K562 (cell line): ENCODE measurements at regions not wholly inside any gene's neighbourhood (a gene's known extent, or its start where the extent isn't known, plus 50 kb on each side); places are given as distances from the start of the nearest gene placed in this dataset.

ENCODE experiments used
- ATF2 ChIP-seq: sonication (generic); formaldehyde crosslinking; IDR thresholded peaks from 2 replicates; pipeline ENCODE4 v1.8.1; 2022; ENCODE audit warnings: missing genetic modification reagents
- BACH1 ChIP-seq: fragments of 200-800 bp; sonication (Bioruptor generic); IDR thresholded peaks from 2 replicates; pipeline ENCODE4 v1.6.1; 2016; ENCODE audit warnings: missing genetic modification characterization, missing compliant biosample characterization
- BCLAF1 ChIP-seq, 2 experiments: fragments of 450-650 bp in 1 of 2; IDR thresholded peaks; 2 replicates each; pipeline ENCODE4 v1.6.1; 2011 to 2017; ENCODE audit warnings: low read depth in 2 of 2, antibody characterized with exemption in 1 of 2, borderline replicate concordance in 1 of 2, low read length in 1 of 2, mild to moderate bottlenecking in 1 of 2, mixed read lengths in 1 of 2; ENCODE audit not compliant: control insufficient read depth in 1 of 2
- CAMTA2 ChIP-seq: fragments of 250-450 bp; sonication (Bioruptor Pico); conservative IDR thresholded peaks from 2 replicates; pipeline ENCODE4 v1.5.1; 2022
- CEBPG ChIP-seq, 3 experiments: fragments of 200-800 bp in 1 of 3; sonication (Bioruptor generic) in 1 of 3; sonication (generic) in 1 of 3; formaldehyde crosslinking in 1 of 3; IDR thresholded peaks in 2 of 3; conservative IDR thresholded peaks in 1 of 3; 2 replicates each; pipeline versions ENCODE4 v1.6.1 to v1.8.0; 2016 to 2022; ENCODE audit warnings: missing compliant biosample characterization in 2 of 3, missing genetic modification characterization in 2 of 3, mild to moderate bottlenecking in 1 of 3, missing genetic modification reagents in 1 of 3
- CREB1 ChIP-seq, 2 experiments: sonication (generic) in 1 of 2; formaldehyde crosslinking in 1 of 2; IDR thresholded peaks; 2 replicates each; pipeline versions ENCODE4 v1.6.1 to v1.8.0; 2012 to 2022; ENCODE audit warnings: inconsistent platforms in 1 of 2, mild to moderate bottlenecking in 1 of 2, missing genetic modification reagents in 1 of 2, moderate library complexity in 1 of 2
- CXXC5 ChIP-seq: fragments of 250-450 bp; sonication (Bioruptor Pico); IDR thresholded peaks from 2 replicates; pipeline ENCODE4 v1.8.0; 2022; ENCODE audit warnings: inconsistent platforms, mild to moderate bottlenecking, moderate library complexity
- ELK1 ChIP-seq: sonication (generic); formaldehyde crosslinking; IDR thresholded peaks from 2 replicates; pipeline ENCODE4 v1.8.1; 2022; ENCODE audit warnings: missing genetic modification reagents
- ERF ChIP-seq: fragments of 450-650 bp; formaldehyde crosslinking; IDR thresholded peaks from 2 replicates; pipeline ENCODE4 v1.4.0; 2020; ENCODE audit warnings: mild to moderate bottlenecking, mixed read lengths
- ETS1 ChIP-seq: conservative IDR thresholded peaks from 2 replicates; pipeline ENCODE4 v1.6.1; 2011; ENCODE audit warnings: low read depth, mild to moderate bottlenecking, low read length; ENCODE audit not compliant: control insufficient read depth
- ETV1 ChIP-seq: fragments of 450-650 bp; conservative IDR thresholded peaks from 2 replicates; pipeline ENCODE4 v1.6.1; 2016; ENCODE audit warnings: missing genetic modification characterization, control low read depth, low read depth, missing compliant biosample characterization
- HDAC3 ChIP-seq: fragments of 450-650 bp; IDR thresholded peaks from 2 replicates; pipeline ENCODE4 v1.6.1; 2018; ENCODE audit warnings: borderline replicate concordance, mild to moderate bottlenecking, moderate library complexity; ENCODE audit not compliant: partially characterized antibody
- HNRNPLL ChIP-seq: fragments of 200-400 bp; formaldehyde crosslinking; IDR thresholded peaks from 2 replicates; pipeline ENCODE4 v1.6.1; 2017; ENCODE audit warnings: low read length, low read depth, mild to moderate bottlenecking; ENCODE audit not compliant: poor library complexity, severe bottlenecking
- RAD21 ChIP-seq, 2 experiments: fragments of 250-450 bp in 1 of 2; fragments of 450-650 bp in 1 of 2; sonication (Bioruptor Pico) in 1 of 2; formaldehyde crosslinking in 1 of 2; IDR thresholded peaks in 1 of 2; conservative IDR thresholded peaks in 1 of 2; 2 replicates each; pipeline versions ENCODE4 v1.4.0 to v1.8.0; 2020 to 2022; ENCODE audit warnings: mild to moderate bottlenecking in 2 of 2, moderate library complexity in 1 of 2
- RNF2 ChIP-seq: sonication (generic); IDR thresholded peaks from 2 replicates; pipeline ENCODE4 v1.6.1; 2016
- SMAD4 ChIP-seq: fragments of 250-450 bp; sonication (Bioruptor Pico); conservative IDR thresholded peaks from 2 replicates; pipeline ENCODE4 v1.8.0; 2021; ENCODE audit warnings: inconsistent platforms, mild to moderate bottlenecking, moderate library complexity
- SPI1 ChIP-seq: IDR thresholded peaks from 2 replicates; pipeline ENCODE4 v1.6.1; 2011; ENCODE audit warnings: low read depth, low read length, control low read depth, borderline replicate concordance
- ZKSCAN1 ChIP-seq: fragments of 150-350 bp; IDR thresholded peaks from 2 replicates; pipeline ENCODE4 v1.6.1; 2016; ENCODE audit warnings: low read depth, low read length

- no peak for TF ChIP-seq HDAC3
- TF ChIP-seq SMAD4 (CRISPR knock-in tag), result peak; percentile 70; the same call in 1 of the 2 replicates
- no peak for TF ChIP-seq BCLAF1 (IDR thresholded peaks at IDR 0.05; ENCODE audit: borderline replicate concordance in 1 of 2, control insufficient read depth in 1 of 2, low read depth in 2 of 2, low read length in 1 of 2)
- TF ChIP-seq RAD21 (CRISPR knock-in tag; conservative IDR thresholded peaks at IDR 0.05 in 1 of 2, IDR thresholded peaks at IDR 0.05 in 1 of 2), result 0 out of 4 replicates have a peak, but pooled peaks of 1 of the 2 experiments have one; percentile 1
- TF ChIP-seq ETS1, result no peak
- 0 out of 2 replicates have a peak, but pooled peaks have one; percentile 31 for TF ChIP-seq SPI1
- TF ChIP-seq ERF (CRISPR knock-in tag), result no peak
- TF ChIP-seq CAMTA2 (CRISPR knock-in tag), result no peak
- no peak for TF ChIP-seq HNRNPLL
- TF ChIP-seq BACH1 (tag), result peak; percentile 81
- no peak for TF ChIP-seq ELK1 (CRISPR knock-in tag)
- no peak for TF ChIP-seq CREB1 (IDR thresholded peaks at IDR 0.05)
- no peak for TF ChIP-seq CREB1 (CRISPR knock-in tag; IDR thresholded peaks at IDR 0.05)
- TF ChIP-seq RNF2, result peak; percentile 70; the same call in 1 of the 2 replicates
- TF ChIP-seq CEBPG (CRISPR knock-in tag; IDR thresholded peaks at IDR 0.05), result peak; percentile 84
- peak; percentile 69 to 83 for TF ChIP-seq CEBPG (tag; conservative IDR thresholded peaks at IDR 0.05 in 1 of 2, IDR thresholded peaks at IDR 0.05 in 1 of 2)
- peak; percentile 47 for TF ChIP-seq CXXC5 (CRISPR knock-in tag)
- TF ChIP-seq ZKSCAN1, result no peak
- no peak for TF ChIP-seq ATF2
- TF ChIP-seq ETV1 (tag), result peak; percentile 86
These were observed 334.9 kb upstream of the JARID2 start (continued) for GRCh38 chr6:14910692-14911547.
